Vagina (tissue), 2 donors: ENCODE measurements at regions not wholly inside any gene's neighbourhood (a gene's known extent, or its start where the extent isn't known, plus 50 kb on each side); places are given as distances from the start of the nearest gene placed in this dataset.

ENCODE experiments used
- DNase-seq, 2 donors: peaks; one replicate each; pipeline ENCODE4 v3.0.0-alpha.2; 2017; ENCODE audit errors: extremely low spot score in 2 of 2
- H3K27ac ChIP-seq: fragments of 200-600 bp; sonication (generic); one replicate; pipeline ENCODE4 v1.5.1; 2019
- H3K27me3 ChIP-seq: fragments of 200-600 bp; sonication (generic); one replicate; pipeline ENCODE4 v1.5.1; 2019
- H3K36me3 ChIP-seq, 2 donors: fragments of 200-600 bp; sonication (generic); one replicate each; pipeline ENCODE4 v1.5.1; 2017 to 2019
- H3K4me1 ChIP-seq: fragments of 200-600 bp; sonication (generic); one replicate; pipeline ENCODE4 v1.5.1; 2019
- H3K4me3 ChIP-seq, 2 donors: fragments of 200-600 bp; sonication (generic); 1 replicate in 1 of 2; 2 replicates in 1 of 2; pipeline ENCODE4 v1.5.1; 2016 to 2019
- H3K9me3 ChIP-seq: fragments of 200-600 bp; sonication (generic); one replicate; pipeline ENCODE4 v1.5.1; 2019
- POLR2A ChIP-seq, 2 donors: fragments of 450-650 bp; IDR thresholded peaks; one replicate each; pipeline ENCODE4 v1.6.1; 2017; ENCODE audit warnings: antibody characterized with exemption in 2 of 2, mild to moderate bottlenecking in 2 of 2, moderate library complexity in 2 of 2
- POLR2AphosphoS5 ChIP-seq, 2 donors: sonication (generic); formaldehyde crosslinking; IDR thresholded peaks; one replicate each; pipeline ENCODE4 v1.9.0; 2017; ENCODE audit warnings: antibody characterized with exemption in 2 of 2, mild to moderate bottlenecking in 2 of 2, low read depth in 1 of 2; ENCODE audit not compliant: insufficient read depth in 1 of 2
- intact Hi-C: fragments of 100-400 bp; cut with DNase I; formaldehyde crosslinking; loops from one replicate; pipeline ENCODE4 v1.15.1; 2023
- TF ChIP-seq, protein P1 (sequence below), 3 experiments: fragments of 450-650 bp in 2 of 3; fragments of 200-600 bp in 1 of 3; sonication (generic) in 1 of 3; IDR thresholded peaks; one replicate each; pipeline ENCODE4 v1.5.1; 2017 to 2019; ENCODE audit warnings: antibody characterized with exemption in 3 of 3, mild to moderate bottlenecking in 2 of 3, moderate library complexity in 2 of 3

DNA sequence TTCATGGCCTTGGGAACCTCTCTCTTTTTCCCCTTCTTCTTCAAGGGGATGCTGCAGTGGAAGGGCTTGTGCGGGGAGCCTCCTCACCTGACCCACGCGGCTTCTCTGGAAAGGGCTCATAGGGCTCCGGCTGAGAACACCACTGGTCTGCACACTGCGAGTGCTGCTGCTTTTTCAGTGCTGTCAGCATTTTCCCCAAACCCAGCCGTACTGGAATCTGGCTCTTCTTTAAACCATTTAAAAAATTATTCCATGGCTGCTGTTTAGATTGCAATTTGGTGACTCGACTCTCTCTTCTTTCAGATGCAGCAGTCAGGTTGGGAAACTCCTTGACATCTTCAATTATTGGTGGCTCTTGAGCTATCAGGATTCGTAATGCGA lies 272.6 kb upstream of the DSEL start:
- no peak overlapping the region for H3K27ac ChIP-seq
- no peaks in the 10 kb centered on the region for H3K4me1 ChIP-seq
- H3K9me3 ChIP-seq, result no peaks in the 10 kb centered on the region
- no peak for TF ChIP-seq POLR2AphosphoS5 (IDR thresholded peaks at IDR 0.05; ENCODE audit: insufficient read depth in 1 of 2, low read depth in 1 of 2)
- TF ChIP-seq, protein P1, sequence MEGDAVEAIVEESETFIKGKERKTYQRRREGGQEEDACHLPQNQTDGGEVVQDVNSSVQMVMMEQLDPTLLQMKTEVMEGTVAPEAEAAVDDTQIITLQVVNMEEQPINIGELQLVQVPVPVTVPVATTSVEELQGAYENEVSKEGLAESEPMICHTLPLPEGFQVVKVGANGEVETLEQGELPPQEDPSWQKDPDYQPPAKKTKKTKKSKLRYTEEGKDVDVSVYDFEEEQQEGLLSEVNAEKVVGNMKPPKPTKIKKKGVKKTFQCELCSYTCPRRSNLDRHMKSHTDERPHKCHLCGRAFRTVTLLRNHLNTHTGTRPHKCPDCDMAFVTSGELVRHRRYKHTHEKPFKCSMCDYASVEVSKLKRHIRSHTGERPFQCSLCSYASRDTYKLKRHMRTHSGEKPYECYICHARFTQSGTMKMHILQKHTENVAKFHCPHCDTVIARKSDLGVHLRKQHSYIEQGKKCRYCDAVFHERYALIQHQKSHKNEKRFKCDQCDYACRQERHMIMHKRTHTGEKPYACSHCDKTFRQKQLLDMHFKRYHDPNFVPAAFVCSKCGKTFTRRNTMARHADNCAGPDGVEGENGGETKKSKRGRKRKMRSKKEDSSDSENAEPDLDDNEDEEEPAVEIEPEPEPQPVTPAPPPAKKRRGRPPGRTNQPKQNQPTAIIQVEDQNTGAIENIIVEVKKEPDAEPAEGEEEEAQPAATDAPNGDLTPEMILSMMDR (IDR thresholded peaks at IDR 0.05), result no peak
- no peak for TF ChIP-seq POLR2A (IDR thresholded peaks at IDR 0.05)
- intact Hi-C loops, result no loop called here
- no peak for DNase-seq
- no peaks in the 10 kb centered on the region for H3K36me3 ChIP-seq
- no peak overlapping the region for H3K4me3 ChIP-seq
- no peaks in the 10 kb centered on the region for H3K27me3 ChIP-seq

DNA sequence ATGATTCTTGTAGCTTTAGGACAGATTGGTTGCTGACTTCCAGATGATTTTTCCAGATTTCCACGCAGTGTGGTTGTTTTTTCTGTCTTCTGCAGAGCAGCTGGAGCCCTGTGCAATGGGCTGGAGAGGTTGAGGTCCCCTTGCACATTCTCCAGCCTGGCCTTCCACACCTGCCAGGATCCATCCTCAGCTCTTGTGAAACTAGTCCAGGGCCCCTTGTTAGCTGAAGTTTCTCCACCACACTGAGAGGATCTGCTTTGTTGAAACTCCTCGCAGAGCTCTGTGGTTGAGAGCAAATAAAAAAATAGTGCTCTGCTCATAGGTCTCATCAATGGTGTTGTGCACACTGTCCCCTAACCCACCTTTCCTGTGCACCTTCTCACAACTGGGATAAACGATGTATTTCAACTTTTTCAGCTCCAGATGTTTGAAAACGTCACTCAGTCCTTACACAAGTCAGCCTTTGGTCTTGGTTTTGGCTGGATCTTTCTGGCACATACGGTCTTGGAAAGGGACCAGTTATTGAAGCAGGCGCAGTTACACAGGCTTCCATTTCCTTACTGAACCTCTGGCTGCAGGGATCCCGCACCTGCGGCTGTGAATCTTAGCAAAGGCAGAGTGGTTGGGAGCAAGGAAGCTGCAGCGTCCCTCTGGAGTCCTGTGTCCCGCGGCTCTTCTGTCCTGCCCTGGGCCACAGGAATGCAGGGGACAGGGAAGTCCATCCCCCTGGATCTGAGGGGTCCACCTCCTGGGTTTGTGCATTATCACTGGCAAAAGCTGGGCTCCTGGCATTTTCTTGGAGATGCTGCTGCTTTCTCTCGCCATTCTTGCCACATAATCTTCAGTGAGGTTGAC lies 272.0 kb upstream of the DSEL start:
- TF ChIP-seq POLR2AphosphoS5 (IDR thresholded peaks at IDR 0.05; ENCODE audit: insufficient read depth in 1 of 2, low read depth in 1 of 2), result no peak
- TF ChIP-seq POLR2A (IDR thresholded peaks at IDR 0.05), result no peak
- TF ChIP-seq, protein P1 (IDR thresholded peaks at IDR 0.05), result no peak
- H3K9me3 ChIP-seq, result no peaks in the 10 kb centered on the region
- no peaks in the 10 kb centered on the region for H3K27me3 ChIP-seq
- H3K4me3 ChIP-seq, result no peak overlapping the region
- no peak for DNase-seq
- no peaks in the 10 kb centered on the region for H3K4me1 ChIP-seq
- intact Hi-C loops, result no loop called here
- no peaks in the 10 kb centered on the region for H3K36me3 ChIP-seq
- no peak overlapping the region for H3K27ac ChIP-seq

DNA sequence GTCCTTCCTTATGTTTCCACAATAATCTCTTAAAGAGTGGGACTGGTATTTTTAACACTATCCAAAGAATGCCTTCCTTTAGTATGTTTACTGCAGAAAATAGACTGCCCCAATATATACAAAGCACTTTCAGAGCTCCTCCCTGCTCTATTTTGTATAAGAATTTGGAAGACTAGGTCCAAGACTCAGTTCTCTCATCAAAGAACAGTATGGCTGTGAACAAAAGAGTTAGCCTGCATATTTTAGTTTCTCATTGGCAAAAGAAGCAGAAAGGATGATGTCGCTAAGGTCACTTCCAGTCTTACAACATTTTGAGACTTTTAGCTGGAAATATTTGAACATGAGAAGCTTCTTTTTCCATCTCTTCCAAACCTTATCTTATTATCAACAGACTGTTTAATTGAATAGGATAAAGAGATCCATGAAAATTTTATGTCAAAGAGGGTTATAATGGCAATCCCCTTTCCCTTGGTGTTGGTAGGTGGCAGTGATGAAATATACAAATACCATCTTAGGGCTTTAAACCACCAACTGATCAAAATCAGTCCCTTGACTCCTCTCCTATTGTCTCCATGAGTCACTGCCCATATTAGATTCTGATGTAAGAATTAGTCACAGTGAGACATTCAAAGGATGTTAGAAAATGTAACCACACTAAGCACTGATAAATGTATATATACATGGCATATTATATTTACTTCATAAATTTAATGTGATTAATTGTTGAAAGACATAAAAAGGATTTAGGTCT lies 266.9 kb upstream of the DSEL start:
- intact Hi-C loops, result no loop called here
- Histone ChIP-seq H3K4me1 (no peaks in the 10 kb centered on the region), H3K9me3 (no peaks in the 10 kb centered on the region), H3K36me3 (no peaks in the 10 kb centered on the region), H3K27ac (no peak overlapping the region), H3K4me3 (no peak overlapping the region), H3K27me3 (no peaks in the 10 kb centered on the region)
- DNase-seq, result no peak
- no peak for TF ChIP-seq POLR2AphosphoS5 (IDR thresholded peaks at IDR 0.05; ENCODE audit: insufficient read depth in 1 of 2, low read depth in 1 of 2)
- no peak for TF ChIP-seq POLR2A (IDR thresholded peaks at IDR 0.05)
- TF ChIP-seq, protein P1 (IDR thresholded peaks at IDR 0.05), result no peak

DNA sequence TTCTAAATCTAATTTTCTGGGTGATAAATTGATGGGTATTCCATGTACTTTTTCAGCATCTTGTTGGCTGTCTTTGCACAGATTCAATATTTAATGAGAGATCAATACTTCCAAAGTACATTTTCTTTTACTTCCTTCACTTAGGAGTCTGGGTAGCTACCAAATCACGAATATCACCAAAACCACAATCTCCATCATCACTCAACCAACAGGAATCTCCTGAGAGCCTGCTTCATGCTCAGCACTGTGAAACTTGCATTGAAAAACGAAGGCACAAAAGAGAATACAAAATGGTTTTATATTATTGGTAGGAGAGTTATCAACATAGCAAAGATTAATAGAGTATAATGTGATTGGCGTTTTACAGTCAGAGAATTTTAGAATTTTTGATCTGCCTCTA lies 261.5 kb upstream of the DSEL start:
- Histone ChIP-seq H3K27me3 (no peaks in the 10 kb centered on the region), H3K4me3 (no peak overlapping the region), H3K27ac (no peak overlapping the region), H3K36me3 (no peaks in the 10 kb centered on the region), H3K4me1 (no peaks in the 10 kb centered on the region), H3K9me3 (no peaks in the 10 kb centered on the region)
- DNase-seq, result no peak
- TF ChIP-seq, protein P1 (IDR thresholded peaks at IDR 0.05), result no peak
- TF ChIP-seq POLR2AphosphoS5 (IDR thresholded peaks at IDR 0.05; ENCODE audit: insufficient read depth in 1 of 2, low read depth in 1 of 2) (no peak), POLR2A (IDR thresholded peaks at IDR 0.05) (no peak)
- intact Hi-C loops, result no loop called here

DNA sequence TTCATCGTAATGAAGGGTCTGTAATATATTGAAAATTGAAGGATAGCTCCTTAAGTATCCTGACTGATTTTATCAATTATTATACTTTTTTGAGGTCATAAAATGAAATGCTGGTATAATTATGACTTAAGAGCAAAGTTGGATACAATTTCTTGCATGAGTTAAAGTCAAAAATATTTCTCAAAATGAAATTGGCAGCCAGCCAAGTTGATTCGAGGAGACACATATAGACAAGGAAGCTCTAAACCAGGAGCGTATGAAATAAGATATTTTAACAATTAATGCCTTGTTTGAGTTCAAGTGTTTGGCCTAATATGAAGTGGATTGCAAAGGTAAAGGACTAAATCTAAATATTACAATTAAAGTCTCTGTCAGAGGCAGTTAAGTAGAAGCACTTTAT lies 260.4 kb upstream of the DSEL start:
- no peaks in the 10 kb centered on the region for H3K4me1 ChIP-seq
- no peak for DNase-seq
- no peak overlapping the region for H3K27ac ChIP-seq
- H3K27me3 ChIP-seq, result no peaks in the 10 kb centered on the region
- intact Hi-C loops, result no loop called here
- no peak overlapping the region for H3K4me3 ChIP-seq
- H3K9me3 ChIP-seq, result no peaks in the 10 kb centered on the region
- TF ChIP-seq, protein P1 (IDR thresholded peaks at IDR 0.05), result no peak
- TF ChIP-seq POLR2A (IDR thresholded peaks at IDR 0.05) (no peak), POLR2AphosphoS5 (IDR thresholded peaks at IDR 0.05; ENCODE audit: insufficient read depth in 1 of 2, low read depth in 1 of 2) (no peak)
- H3K36me3 ChIP-seq, result no peaks in the 10 kb centered on the region
